Endothelial cell of umbilical vein (primary cell): ENCODE measurements at regions not wholly inside any gene's neighbourhood (a gene's known extent, or its start where the extent isn't known, plus 50 kb on each side); places are given as distances from the start of the nearest gene placed in this dataset.

Experiments
- BruUV-seq: library from RNA; stranded (reverse); fragments of 400-500 nt; replicated peaks from 2 replicates; lab custom pipeline; 2021; lab: Mats Ljungman, UMichigan
- CTCF ChIA-PET: fragments of 300-600, 350-600 bp; sonication (Branson Sonifier 250); formaldehyde crosslinking; loops from one replicate; lab custom pipeline; 2021; ENCODE audit warnings: antibody characterized with exemption, inconsistent platforms; lab: Charles Lee
- POLR2A ChIA-PET: fragments of 300-600, 350-600 bp; sonication (Branson Sonifier 250); formaldehyde crosslinking; loops from one replicate; lab custom pipeline; 2021; ENCODE audit warnings: antibody characterized with exemption, inconsistent platforms; lab: Charles Lee
- DNase-seq: peaks from one replicate; pipeline ENCODE4 v3.0.0-alpha.2; 2011; ENCODE audit warnings: low read depth, low spot score
- FAIRE-seq: peaks from 2 replicates; lab custom pipeline; 2011; peaks lifted over from hg19 to GRCh38; lab: Jason Lieb, UNC
- H2AFZ ChIP-seq: 2 replicates; pipeline ENCODE4 v1.6.0; 2012; ENCODE audit warnings: low read depth, low read length, control low read depth, inconsistent platforms
- H3K27ac ChIP-seq: 2 replicates; pipeline ENCODE4 v1.5.1; 2011; ENCODE audit warnings: low read depth, mild to moderate bottlenecking, control low read depth, low read length, moderate library complexity; ENCODE audit not compliant: insufficient read depth
- H3K27me3 ChIP-seq, 2 experiments: 2 replicates each; pipeline versions ENCODE4 v1.6.0 to v1.6.1; 2011; ENCODE audit warnings: low read length in 2 of 2, mixed read lengths in 1 of 2; ENCODE audit not compliant: control insufficient read depth in 2 of 2, insufficient read depth in 2 of 2
- H3K36me3 ChIP-seq, 2 experiments: 2 replicates in 1 of 2; 3 replicates in 1 of 2; pipeline ENCODE4 v1.5.1; 2011; ENCODE audit warnings: low read length in 2 of 2, mild to moderate bottlenecking in 1 of 2, moderate library complexity in 1 of 2; ENCODE audit not compliant: control insufficient read depth in 2 of 2, insufficient read depth in 2 of 2; ENCODE audit errors: extremely low read depth in 1 of 2
- H3K4me1 ChIP-seq: 3 replicates; pipeline ENCODE4 v1.5.1; 2011; ENCODE audit warnings: mild to moderate bottlenecking, low read length; ENCODE audit not compliant: control insufficient read depth, insufficient read depth; ENCODE audit errors: extremely low read depth
- H3K4me2 ChIP-seq: 2 replicates; pipeline ENCODE4 v1.6.1; 2011; ENCODE audit warnings: low read length, control low read depth, mixed read lengths; ENCODE audit not compliant: insufficient read depth
- H3K4me3 ChIP-seq, 3 experiments: fragments of 200-600 bp in 1 of 3; sonication (generic), shearing (Covaris generic) in 1 of 3; replicated peaks in 1 of 3; 2 replicates each; pipeline ENCODE4 v1.5.1; 2011 to 2016; ENCODE audit warnings: control low read depth in 3 of 3, low read length in 3 of 3, mild to moderate bottlenecking in 2 of 3, inconsistent platforms in 1 of 3, low read depth in 1 of 3, moderate library complexity in 1 of 3; ENCODE audit not compliant: insufficient read depth in 1 of 3
- H3K79me2 ChIP-seq: 2 replicates; pipeline ENCODE4 v1.6.0; 2012; ENCODE audit warnings: low read length, inconsistent platforms; ENCODE audit not compliant: control insufficient read depth, insufficient read depth
- H3K9ac ChIP-seq: replicated peaks from 2 replicates; pipeline ENCODE3; 2011; ENCODE audit warnings: low read length, control low read depth; ENCODE audit not compliant: insufficient read depth; ENCODE audit errors: extremely low read depth
- H3K9me1 ChIP-seq: replicated peaks from 3 replicates; pipeline ENCODE4 v1.6.0; 2011; ENCODE audit warnings: mild to moderate bottlenecking, low read length; ENCODE audit not compliant: control insufficient read depth, insufficient read depth; ENCODE audit errors: extremely low read depth
- H3K9me3 ChIP-seq: replicated peaks from 2 replicates; pipeline ENCODE4 v1.5.1; 2012; ENCODE audit warnings: low read length, inconsistent platforms; ENCODE audit not compliant: control insufficient read depth, insufficient read depth
- H4K20me1 ChIP-seq: replicated peaks from 2 replicates; pipeline ENCODE3; 2011; ENCODE audit warnings: mild to moderate bottlenecking, low read length; ENCODE audit not compliant: control insufficient read depth, insufficient read depth; ENCODE audit errors: extremely low read depth
- CTCF ChIP-seq, 2 donors: IDR thresholded peaks; 1 replicate in 1 of 2; 2 replicates in 1 of 2; pipeline ENCODE4 v1.5.1; 2011; ENCODE audit warnings: low read length in 2 of 2, mild to moderate bottlenecking in 2 of 2, moderate library complexity in 2 of 2, control low read depth in 1 of 2, inconsistent platforms in 1 of 2, low read depth in 1 of 2; ENCODE audit not compliant: insufficient read depth in 1 of 2; ENCODE audit errors: extremely low read depth in 1 of 2
- EZH2 ChIP-seq: IDR thresholded peaks from 2 replicates; pipeline ENCODE4 v1.6.1; 2012; ENCODE audit warnings: borderline replicate concordance, low read depth, mild to moderate bottlenecking, moderate library complexity, low read length, inconsistent platforms; ENCODE audit not compliant: severe bottlenecking
- FOS ChIP-seq: IDR thresholded peaks from 2 replicates; pipeline ENCODE4 v1.6.1; 2011; ENCODE audit warnings: mild to moderate bottlenecking, low read length, moderate library complexity, borderline replicate concordance; ENCODE audit not compliant: insufficient read depth
- GATA2 ChIP-seq: IDR thresholded peaks from 2 replicates; pipeline ENCODE4 v1.7.0; 2011; ENCODE audit warnings: low read depth, mild to moderate bottlenecking, moderate library complexity, mixed read lengths, low read length; ENCODE audit not compliant: insufficient read length, insufficient read depth
- JUN ChIP-seq: IDR thresholded peaks from 2 replicates; pipeline ENCODE4 v1.6.1; 2011; ENCODE audit warnings: borderline replicate concordance, low read depth; ENCODE audit not compliant: insufficient read length, insufficient read depth
- MAX ChIP-seq: IDR thresholded peaks from 2 replicates; pipeline ENCODE4 v1.6.1; 2011; ENCODE audit not compliant: insufficient read depth, insufficient read length
- MYC ChIP-seq: IDR thresholded peaks from one replicate; pipeline ENCODE4 v1.6.1; 2011; ENCODE audit warnings: mild to moderate bottlenecking, low read depth, low read length
- POLR2A ChIP-seq: IDR thresholded peaks from 2 replicates; pipeline ENCODE4 v1.6.1; 2012; ENCODE audit warnings: low read depth, mild to moderate bottlenecking, control low read depth, low read length
- POLR2AphosphoS5 ChIP-seq: IDR thresholded peaks from 2 replicates; pipeline ENCODE4 v1.6.1; 2012; ENCODE audit warnings: low read depth, mild to moderate bottlenecking, control low read depth, low read length, moderate library complexity; ENCODE audit not compliant: insufficient read depth
- dilution Hi-C: fragments of 300-500 bp; cut with MboI; formaldehyde crosslinking; loops from one replicate; pipeline ENCODE4 v1.15.0; 2019; ENCODE audit warnings: low sequenced_read_pairs; ENCODE audit not compliant: extremely low pct_ligation_motif_present
- intact Hi-C: fragments of 100-400 bp; cut with micrococcal nuclease; formaldehyde crosslinking; loops from one replicate; pipeline ENCODE4 v1.10.0; 2022

- Histone ChIP-seq H2AFZ (no peak overlapping the region), H3K9ac (no peak overlapping the region), H3K36me3 (no peaks in the 10 kb centered on the region), H3K27me3 (no peaks in the 10 kb centered on the region), H3K9me3 (peaks cover 10% of the 10 kb centered on the region), H3K9me1 (no peaks in the 10 kb centered on the region), H3K4me3 (no peak overlapping the region), H3K79me2 (no peaks in the 10 kb centered on the region), H3K27ac (no peak overlapping the region), H3K4me1 (no peaks in the 10 kb centered on the region), H4K20me1 (no peaks in the 10 kb centered on the region), H3K4me2 (no peak overlapping the region)
- TF ChIP-seq MYC, result no peak
- no peak for TF ChIP-seq FOS
- no peak for TF ChIP-seq POLR2A
- no peak for TF ChIP-seq CTCF (IDR thresholded peaks at IDR 0.05; ENCODE audit: extremely low read depth in 1 of 2, insufficient read depth in 1 of 2, low read depth in 1 of 2, low read length in 2 of 2)
- TF ChIP-seq EZH2, result no peak
- intact Hi-C loops, result no loop called here
- dilution Hi-C loops, result no loop called here
- no TSS peak for BruUV-seq
- ChIA-PET CTCF (no interaction called here), POLR2A (no interaction called here)
- DNase-seq (no peak), FAIRE-seq (no peak)
These were observed 1270.2 kb downstream of the BRD1 start for GRCh38 chr22:48557473-48557872.

GRCh38 chr22:48556751-48557150 is 1270.9 kb downstream of the BRD1 start:
- FAIRE-seq (no peak), DNase-seq (no peak)
- POLR2A ChIA-PET, result no interaction called here
- Histone ChIP-seq H3K27ac (no peak overlapping the region), H3K9me3 (peaks cover 10% of the 10 kb centered on the region), H3K4me3 (no peak overlapping the region), H4K20me1 (no peaks in the 10 kb centered on the region), H3K9me1 (no peaks in the 10 kb centered on the region), H3K4me2 (no peak overlapping the region), H3K4me1 (no peaks in the 10 kb centered on the region), H3K79me2 (no peaks in the 10 kb centered on the region), H3K36me3 (no peaks in the 10 kb centered on the region), H3K9ac (no peak overlapping the region), H3K27me3 (no peaks in the 10 kb centered on the region), H2AFZ (no peak overlapping the region)
- BruUV-seq, result no TSS peak
- intact Hi-C loops, result no loop called here
- CTCF ChIA-PET, result no interaction called here
- dilution Hi-C loops, result no loop called here
- TF ChIP-seq POLR2AphosphoS5, result no peak
- TF ChIP-seq CTCF (IDR thresholded peaks at IDR 0.05; ENCODE audit: extremely low read depth in 1 of 2, insufficient read depth in 1 of 2, low read depth in 1 of 2, low read length in 2 of 2), result no peak
- no peak for TF ChIP-seq MYC
- TF ChIP-seq MAX, result no peak
- no peak for TF ChIP-seq POLR2A
- TF ChIP-seq JUN, result no peak
- TF ChIP-seq FOS, result no peak
- no peak for TF ChIP-seq EZH2
- no peak for TF ChIP-seq GATA2
